Sciatic nerve (tissue), 2 donors: ENCODE measurements at regions not wholly inside any gene's neighbourhood (a gene's known extent, or its start where the extent isn't known, plus 50 kb on each side); places are given as distances from the start of the nearest gene placed in this dataset.

Experiments used
- ATAC-seq: fragments of 200-7000 bp; cut with Tn5 transposase; one replicate; pipeline ENCODE4 v1.9.1; 2020; ENCODE audit warnings: mild to moderate bottlenecking, moderate library complexity
- DNase-seq: peaks from one replicate; pipeline ENCODE4 v3.0.0-alpha.2; 2020; ENCODE audit warnings: low spot score
- intact Hi-C: fragments of 100-400 bp; cut with DNase I; formaldehyde crosslinking; loops from one replicate; pipeline ENCODE4 v1.14.2; 2022
- donor health status: DM: no; HTN: no; CAD: no.
- donor health status: DM: no; HTN: no; CAD: no.

DNA sequence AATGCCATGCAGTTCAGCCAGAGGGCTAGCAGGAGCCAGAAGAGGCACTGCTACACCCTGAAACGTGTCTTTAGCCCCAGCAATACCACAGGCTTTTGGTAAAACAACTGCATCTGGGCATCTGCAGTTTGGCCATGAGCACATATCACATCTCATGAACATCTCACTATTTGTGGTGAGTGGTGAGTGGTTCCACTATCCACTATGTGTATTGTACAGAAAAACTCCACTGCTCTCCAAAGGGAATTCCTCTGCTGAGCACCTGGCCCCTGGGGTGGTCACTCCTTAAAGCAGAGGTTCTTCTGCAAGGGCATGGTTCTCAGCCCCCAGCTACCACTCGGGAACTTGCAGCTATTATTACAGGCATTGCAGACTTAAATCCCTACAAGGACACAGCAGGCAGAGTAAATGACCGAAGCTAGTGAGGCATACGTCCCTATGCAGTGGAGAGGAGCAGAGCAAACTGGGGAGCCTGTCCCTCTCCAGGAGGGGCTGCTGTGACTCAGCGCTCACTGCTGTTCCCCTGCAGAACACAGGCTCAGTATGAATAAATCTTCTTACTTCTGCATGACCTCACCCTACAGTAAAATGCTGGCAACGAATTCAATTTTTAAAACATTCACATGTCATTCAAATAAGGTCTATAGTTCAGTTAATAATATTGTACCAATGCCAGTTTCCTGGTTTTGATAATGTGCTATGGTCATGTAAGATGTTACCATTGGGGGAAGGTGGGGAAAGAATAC, 332.4 kb upstream of the ZNF507 start:
- no peak for ATAC-seq
- DNase-seq = no peak
- intact Hi-C loops = no loop called here

GRCh38 chr19:32017176-32017953, 328.0 kb upstream of the ZNF507 start:
- DNase-seq = no peak
- ATAC-seq = peak; percentile 66
- intact Hi-C loops = no loop called here

DNA sequence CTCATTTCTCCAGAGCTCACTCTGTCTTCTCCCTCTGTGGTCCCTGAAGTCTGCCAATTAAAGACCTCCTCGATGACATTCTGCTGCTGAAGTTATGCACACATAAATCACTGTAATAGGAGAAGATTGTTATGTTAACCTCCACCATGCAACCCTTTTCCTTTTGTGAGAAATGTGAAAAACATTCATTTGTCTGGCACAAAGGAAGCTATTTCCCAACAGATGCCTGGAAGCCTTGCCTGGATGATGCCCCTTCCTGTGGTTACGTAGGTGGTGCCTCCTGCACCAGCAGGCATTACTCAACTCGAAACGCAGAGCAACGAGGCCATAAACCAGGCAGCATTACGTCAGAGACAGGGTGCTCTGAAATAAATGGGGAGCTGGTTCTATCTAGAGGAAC, 327.4 kb upstream of the ZNF507 start:
- intact Hi-C loops = no loop called here
- no peak for DNase-seq
- peak; percentile 93 for ATAC-seq

GRCh38 chr19:32020538-32020937, 324.9 kb upstream of the ZNF507 start:
- ATAC-seq (no peak), DNase-seq (no peak)
- intact Hi-C loops = no loop called here

DNA sequence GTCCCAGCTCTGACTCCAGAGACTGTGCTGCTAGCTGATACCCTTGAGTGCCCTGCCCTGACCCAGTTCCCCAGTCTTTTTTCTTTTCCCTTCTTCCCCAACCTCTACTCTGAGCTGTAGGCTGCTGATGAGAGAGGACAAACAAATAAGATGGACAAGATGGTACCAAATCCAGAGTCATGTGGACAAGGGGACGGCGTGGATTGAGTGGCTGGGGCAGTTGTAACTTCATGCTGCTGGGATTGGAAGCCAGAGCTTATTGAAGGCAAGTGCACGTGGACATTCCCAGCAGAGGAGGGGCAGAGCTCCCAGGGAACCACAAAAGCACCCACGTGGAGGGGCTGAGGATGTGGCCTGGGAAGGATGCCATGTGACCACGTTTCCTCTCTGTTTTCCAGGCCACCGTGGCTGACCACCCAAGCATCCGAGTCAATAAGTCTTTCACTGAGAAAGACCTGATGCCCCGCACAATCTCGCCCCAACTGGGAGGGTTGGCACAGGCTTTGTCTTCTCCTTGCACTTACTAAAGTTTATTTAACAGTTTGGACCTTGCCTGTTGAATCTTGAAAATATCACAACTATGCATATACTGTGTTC, 323.3 kb upstream of the ZNF507 start:
- peak; percentile 38 for ATAC-seq
- no peak for DNase-seq
- intact Hi-C loops = no loop called here

DNA sequence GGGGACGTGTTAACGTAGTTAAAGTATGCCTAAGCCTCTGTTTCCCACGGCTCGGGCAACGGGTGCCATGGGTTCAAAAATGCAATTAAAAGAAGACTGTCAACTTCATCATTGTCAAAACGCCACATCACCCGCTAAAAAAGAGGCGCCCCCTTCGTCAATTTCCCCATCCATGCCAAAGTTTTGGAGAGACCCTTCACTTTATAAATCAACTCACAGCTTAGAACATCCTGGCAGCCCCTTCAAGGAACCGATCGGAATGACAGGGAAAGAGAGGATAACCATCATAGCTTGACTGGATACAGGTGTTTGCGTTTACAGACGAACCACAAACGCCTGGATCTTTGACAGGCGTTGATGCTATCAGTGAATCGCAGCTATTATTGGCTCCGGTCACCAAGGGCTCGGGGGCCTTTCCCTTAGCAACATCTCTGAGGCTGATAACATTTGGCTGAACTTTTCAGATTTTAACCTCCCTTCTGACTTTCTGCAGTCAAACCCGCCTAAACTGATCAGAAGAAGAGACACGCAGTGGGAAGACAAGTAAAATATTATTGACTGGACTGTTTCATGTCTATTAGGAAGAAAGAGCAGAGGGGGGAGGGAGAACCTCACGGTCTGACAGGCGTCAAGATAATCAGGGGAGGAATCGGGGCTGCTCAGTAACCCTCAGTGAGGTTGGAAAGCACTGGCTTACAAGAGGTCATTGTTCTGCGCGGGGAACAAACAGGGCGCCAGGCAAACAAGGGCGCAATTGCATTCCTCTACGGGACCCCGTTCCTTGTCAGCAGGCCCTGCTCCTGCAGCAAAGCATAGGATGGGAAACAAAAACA, 322.5 kb upstream of the ZNF507 start:
- intact Hi-C loops = no loop called here
- no peak for DNase-seq
- peak; percentile 6 for ATAC-seq

DNA sequence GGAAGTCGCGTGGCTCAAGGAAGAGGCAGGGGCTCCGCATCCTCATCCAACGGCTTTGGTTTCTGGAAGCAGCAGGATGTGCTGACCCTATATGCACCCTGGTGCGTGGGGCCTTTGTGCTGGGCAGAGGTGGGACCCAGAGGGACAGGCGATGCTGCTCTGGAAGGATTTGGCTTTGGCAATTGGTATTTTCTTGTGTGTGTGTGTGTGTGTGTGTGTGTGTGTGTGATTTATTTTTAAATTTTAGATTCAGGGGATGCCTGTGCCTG, 321.9 kb upstream of the ZNF507 start:
- DNase-seq (no peak), ATAC-seq (peak; percentile 57)
- intact Hi-C loops = no loop called here

GRCh38 chr19:32029235-32029634, 316.2 kb upstream of the ZNF507 start:
- ATAC-seq = no peak
- no peak for DNase-seq
- intact Hi-C loops = no loop called here

DNA sequence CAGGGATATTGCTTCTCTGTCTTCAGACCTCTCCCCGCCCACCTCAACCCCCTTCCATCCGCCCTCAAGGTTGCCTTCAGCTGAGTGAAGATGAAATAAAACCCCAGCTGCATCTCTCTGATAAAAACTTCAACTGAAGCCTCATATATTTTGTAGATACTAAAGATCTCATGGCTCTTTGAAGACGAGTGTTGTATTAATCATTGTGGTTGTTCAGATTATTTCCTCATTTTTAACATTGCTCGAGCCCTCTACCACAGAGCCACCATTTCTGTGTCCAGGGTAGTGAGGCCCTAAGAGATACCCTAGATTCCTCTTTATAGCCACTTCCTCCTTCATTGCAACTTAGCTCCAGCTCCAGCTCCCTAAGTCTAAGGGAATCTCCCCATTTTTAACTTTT, 312.8 kb upstream of the ZNF507 start:
- ATAC-seq (no peak), DNase-seq (no peak)
- intact Hi-C loops = no loop called here

GRCh38 chr19:32035626-32036025, 309.8 kb upstream of the ZNF507 start:
- ATAC-seq (no peak), DNase-seq (no peak)
- intact Hi-C loops = no loop called here

DNA sequence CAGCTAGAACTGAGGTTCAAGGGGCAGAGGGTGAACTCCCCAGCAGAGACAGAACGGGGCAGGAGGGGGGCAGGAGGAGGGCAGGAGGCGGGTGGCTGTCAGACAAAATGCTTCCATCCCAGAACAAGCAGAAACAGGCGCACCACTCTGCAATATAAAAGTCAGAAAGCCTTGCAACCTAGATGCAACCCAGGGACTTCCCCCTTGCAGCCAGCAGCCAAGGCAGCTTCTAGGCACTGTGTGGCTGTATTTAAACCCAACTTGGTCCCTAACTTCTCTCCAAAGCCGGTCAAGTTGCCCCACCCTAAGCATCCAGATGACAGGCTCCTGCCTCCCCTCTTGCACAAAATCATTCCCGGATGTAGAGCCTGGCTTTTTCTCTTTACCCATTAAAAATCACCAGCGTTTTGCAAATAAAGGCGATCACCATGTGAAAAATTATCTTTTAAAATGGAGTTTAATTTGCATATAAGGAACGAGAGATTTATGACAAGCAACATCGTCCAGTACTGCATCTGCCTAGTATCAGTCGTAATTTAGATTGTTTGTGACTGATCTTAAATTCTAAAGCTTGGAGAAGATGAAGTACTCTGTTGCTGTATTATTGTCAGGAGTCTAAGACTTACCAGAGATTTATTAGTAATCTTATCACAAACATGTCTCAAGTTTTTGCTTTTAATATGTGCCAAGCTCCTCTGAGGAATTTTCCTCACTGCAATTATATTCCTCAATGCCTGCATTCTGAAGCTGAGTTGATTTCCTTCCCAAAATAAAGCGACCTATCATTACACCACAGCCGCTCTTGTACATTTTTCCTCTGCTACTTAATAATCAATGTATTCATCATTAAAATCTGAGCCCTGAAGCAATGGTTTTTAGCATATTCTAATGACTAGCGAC, 307.1 kb upstream of the ZNF507 start:
- DNase-seq = no peak
- no peak for ATAC-seq
- intact Hi-C loops = no loop called here

GRCh38 chr19:32038961-32039360, 306.4 kb upstream of the ZNF507 start:
- DNase-seq = no peak
- no peak for ATAC-seq
- intact Hi-C loops = no loop called here

DNA sequence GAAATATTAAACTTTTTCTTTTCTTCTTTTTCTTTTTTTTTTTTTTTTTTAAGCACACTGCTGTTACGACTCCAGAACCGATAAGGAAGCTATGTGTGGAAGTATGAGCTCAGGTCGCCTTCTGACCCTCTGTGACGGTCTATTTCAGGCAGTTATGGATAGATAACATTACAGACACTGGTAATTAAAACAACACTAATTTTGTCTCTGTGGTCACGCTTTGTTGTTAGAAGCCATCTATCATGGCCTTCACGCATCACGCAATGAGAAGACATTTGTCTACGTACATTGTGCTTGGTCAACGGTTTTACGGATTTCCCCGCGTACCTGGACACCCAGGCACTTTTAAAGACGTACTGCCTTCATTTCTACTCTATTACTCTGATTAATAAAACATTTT, 306.0 kb upstream of the ZNF507 start:
- intact Hi-C loops = no loop called here
- ATAC-seq (no peak), DNase-seq (no peak)

GRCh38 chr19:32040236-32040635, 305.2 kb upstream of the ZNF507 start:
- DNase-seq (no peak), ATAC-seq (no peak)
- intact Hi-C loops = no loop called here

DNA sequence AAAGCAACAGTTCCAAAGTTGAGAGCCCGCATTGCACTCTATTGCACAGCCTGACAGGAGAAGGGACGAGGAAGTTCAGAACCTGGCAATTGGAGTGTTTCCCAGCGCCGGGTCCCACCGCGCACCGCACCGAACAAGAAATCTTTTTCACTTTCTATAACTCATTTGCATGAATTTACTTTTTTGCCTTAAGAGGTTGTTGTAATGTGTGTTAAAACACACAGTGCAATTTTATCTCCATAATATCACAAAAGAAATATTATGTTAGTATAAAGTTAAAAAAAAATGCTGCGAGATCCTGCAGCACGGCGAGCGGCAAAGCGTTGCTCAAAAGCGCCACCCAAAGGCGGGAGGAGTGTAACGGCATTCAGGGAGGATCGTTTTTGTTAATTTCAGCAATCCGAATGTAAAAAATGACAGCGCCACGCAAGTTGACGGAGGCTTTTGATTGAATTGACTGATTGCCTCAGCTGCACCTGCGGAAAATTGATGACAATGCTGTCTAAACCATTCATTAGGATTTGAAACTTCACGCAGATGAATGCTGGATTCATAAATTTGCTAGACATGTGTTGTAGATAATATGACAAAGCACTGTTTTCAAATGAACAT, 303.6 kb upstream of the ZNF507 start:
- intact Hi-C loops = no loop called here
- DNase-seq = peak; percentile 81
- ATAC-seq = peak; percentile 71

DNA sequence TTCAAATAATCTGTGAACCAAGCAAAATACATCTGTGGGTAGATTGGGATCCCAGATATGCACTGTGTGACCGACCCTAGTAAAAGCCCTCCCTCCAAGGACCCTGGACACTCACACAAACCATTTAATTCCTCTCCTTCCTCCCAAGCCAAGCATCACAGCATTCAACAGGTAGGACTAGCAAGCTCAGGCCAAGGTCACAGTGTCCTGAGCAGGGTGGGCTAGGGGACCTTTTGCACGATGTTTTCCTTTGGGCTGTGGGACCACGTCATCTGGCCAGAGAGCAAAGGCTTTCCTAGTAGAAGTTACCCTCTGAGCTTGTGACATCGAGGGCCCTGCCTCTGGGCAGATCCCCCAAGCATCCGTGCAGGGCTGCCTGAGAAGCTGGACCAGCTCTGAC, 297.6 kb upstream of the ZNF507 start:
- DNase-seq (no peak), ATAC-seq (no peak)
- intact Hi-C loops = no loop called here

GRCh38 chr19:32053376-32053775, 292.0 kb upstream of the ZNF507 start:
- ATAC-seq (no peak), DNase-seq (no peak)
- intact Hi-C loops = no loop called here

DNA sequence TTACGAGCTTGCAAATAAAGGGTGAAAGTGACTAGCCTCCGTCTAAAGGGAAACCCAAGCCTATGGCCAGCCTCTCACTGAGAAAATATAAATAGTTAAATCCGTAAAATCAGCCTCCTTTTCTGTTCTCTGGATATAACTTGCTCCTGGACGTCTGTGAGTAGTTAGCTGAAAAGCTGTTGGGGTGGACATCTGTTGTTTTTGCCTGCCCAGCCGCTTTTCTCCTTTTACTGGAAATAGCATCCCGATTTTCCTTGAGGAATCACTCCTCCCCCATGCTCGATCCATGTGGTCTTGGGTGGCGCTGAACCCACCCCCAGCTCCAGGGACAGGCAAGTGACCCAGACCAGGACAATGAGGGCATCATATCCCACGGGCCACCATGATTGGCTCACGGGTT, 291.5 kb upstream of the ZNF507 start:
- peak; percentile 44 for ATAC-seq
- no peak for DNase-seq
- intact Hi-C loops = no loop called here
